AML-193 (cell line): ENCODE measurements at regions not wholly inside any gene's neighbourhood (a gene's known extent, or its start where the extent isn't known, plus 50 kb on each side); places are given as distances from the start of the nearest gene placed in this dataset.

ENCODE experiments used
- DNase-seq, 2 experiments: peaks; one replicate each; lab custom pipeline; 2025; lab: John Stamatoyannopoulos, UW

DNA sequence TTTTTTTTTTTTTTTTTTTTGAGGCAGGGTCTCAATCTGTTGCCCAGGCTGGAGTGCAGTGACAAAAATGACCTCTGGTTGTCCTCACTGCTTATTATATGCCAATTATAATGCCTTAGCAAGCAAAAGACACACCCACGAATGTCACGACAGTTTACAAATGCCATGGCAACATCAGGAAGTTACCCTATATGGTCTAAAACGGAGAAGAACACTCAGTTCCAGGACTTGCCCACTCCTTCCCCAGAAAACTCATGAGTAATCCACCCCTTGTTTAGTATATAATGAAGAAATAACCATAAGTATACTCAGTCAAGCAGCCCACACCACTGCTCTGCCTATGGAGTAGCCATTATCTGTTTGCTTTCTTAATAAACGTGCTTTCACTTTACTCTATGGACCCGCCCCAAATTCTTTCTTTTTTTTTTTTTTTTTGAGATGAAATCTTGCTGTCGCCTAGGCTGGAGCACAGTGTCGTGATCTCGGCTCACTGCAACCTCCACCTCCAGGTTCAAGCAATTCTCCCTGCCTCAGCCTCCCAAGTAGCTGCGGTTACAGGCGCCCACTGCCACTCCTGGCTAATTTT, 106.2 kb downstream of the SMIM20 start:
- no peak for DNase-seq

DNA sequence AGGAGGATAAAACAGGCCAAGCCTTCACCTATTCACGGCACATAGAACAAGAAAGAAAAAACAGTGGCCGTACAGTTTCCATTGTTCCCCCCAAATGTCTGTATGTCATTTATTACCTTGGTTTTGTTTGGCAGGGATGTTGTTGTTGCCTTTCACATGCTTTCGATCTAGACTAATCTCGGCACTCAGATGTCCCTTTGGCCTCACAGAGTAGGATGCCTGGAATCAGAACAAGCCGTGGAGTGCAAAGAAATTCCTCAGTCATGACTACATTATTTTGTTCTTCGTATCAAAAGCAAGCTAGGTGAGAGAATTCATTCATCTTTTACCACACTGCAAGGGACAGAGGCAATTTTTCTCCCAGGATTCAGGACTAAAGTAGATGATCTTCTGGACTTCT, 106.9 kb downstream of the SMIM20 start:
- no peak for DNase-seq

DNA sequence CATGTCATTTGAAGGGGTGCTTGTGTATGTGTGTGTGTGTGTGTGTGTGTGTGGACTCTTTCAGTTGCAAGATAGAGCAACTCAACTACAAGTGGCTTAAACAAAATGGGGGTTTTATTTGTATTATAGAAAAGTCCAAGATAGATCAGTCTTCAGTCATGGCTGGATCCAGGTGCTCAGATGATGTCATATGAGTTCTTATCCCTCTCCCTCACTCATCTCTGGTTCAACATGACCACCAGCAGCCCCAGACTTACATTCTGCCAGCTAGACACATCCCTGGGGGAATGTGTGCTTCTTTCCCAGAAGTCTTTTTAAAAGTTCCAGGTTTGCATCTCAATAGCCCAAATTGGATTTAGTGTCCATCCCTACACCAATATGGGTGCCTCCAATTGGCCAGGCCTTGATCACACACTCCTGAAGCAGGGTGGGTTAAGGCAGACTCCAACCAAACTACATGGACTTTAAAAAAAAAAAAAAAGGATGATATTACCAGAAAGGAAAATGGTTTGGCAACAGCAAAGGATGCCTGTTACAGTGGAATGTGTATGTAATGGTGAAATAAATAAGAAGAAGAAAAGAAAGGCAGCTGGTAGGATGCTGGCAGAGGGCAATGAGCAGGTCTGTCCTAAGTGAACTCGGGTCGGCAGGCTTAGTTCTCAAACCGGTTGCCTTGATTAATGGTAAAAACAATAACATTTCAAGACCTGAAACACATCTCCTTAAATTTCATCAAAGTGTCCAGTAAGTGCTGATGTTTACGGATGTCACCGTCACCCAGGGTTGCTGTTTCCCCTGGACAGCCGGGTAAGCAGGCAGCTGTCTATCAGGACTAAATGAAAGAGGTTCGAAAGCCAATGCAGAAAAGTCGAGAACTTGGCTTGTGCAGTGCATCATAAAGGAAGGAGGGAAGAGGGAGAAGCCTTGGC, 107.7 kb downstream of the SMIM20 start:
- DNase-seq: no peak

DNA sequence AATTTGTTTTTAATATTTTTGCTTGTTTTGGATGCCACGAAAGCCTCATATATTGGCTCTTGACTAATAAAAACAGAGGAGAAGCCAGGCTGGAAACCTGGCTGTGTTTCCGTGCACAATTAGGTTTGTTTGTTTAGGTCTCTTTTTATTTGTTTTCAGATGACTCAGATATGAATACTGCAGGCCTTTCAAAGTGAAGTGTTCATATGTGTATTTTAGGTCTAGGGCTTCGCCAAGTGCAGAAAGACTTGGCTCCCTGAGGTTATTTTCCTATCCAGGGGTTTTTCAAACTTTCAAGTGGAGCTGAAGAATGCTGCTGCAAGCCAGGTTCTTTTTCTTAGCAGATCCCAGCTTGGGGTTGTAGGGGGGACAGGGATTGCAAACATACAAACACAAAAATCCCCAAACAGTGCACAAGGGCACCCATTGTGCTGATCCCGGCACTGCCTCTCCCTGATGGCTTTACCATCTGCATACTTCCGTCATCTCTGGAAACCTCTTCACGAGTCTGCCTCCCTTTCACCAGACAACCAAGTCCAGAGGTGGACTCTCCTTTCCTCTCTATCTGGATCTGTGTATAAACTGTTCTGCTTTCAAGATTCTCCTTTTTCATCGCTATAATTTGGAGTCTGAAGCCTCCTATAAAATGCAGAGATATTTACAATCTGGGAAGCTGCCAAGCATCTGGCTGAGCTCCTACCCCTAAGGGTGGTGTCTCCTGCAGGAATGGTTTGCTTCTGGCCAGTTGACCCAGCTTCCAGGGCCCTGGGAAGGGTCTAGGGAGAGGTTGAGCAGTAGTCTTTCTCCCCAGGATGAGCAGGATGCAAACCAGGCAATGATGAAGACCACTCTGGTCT, 108.6 kb downstream of the SMIM20 start:
- no peak for DNase-seq

DNA sequence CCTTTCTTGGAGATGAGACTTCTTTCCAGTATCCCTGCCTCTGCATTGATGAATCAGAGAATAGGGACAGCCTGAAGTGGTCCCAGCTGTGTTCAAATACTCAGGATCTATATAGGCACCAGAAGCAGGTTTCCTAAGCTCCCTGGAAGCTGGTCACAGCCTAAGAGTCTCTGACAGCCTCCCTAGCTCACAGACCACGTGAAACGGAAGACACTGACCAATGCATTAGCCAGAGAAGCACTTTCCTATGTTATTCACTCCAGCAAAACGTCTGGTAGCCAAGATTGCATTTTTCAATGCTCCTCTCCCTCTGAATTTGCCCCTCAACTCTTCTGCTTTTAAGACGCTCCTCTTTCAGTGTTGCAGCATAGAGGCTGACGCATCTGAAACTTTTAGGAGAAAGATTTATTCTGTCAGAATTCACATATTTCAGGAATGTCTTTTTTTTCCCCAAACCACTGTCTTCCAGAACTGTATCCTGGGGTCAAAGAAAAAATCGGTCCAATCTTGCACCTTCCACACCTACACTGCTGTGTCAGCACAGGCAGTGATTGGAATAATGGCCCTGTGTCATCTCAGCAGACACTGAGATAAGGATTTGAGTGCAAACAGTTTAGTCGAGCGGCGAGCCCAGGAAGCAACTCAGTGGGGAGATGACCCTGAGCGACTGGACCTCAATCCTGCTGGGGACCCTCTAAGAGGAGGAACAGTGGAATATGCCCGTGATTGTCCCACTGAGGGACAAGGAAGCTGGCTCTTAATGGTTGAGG, 109.4 kb downstream of the SMIM20 start:
- DNase-seq: no peak

DNA sequence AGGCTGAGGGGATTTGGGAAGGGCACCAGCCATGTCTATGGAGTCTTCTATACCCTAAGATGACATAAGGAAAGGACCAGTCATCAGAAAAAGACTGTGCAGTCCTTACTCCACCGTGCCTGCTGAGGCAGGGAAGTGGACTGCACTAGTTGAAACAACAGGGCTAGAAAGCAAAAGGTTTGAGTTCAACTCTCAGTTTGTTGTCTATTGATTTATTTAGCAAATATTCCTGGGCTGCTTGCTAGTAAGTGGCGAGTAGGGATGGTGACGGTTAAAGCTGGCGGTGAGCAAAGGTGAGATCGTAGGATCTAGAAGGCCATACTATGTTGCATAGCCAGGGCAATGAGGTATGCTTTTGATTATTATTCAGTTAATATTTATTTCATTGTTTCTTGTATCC, 110.1 kb downstream of the SMIM20 start:
- DNase-seq: no peak

DNA sequence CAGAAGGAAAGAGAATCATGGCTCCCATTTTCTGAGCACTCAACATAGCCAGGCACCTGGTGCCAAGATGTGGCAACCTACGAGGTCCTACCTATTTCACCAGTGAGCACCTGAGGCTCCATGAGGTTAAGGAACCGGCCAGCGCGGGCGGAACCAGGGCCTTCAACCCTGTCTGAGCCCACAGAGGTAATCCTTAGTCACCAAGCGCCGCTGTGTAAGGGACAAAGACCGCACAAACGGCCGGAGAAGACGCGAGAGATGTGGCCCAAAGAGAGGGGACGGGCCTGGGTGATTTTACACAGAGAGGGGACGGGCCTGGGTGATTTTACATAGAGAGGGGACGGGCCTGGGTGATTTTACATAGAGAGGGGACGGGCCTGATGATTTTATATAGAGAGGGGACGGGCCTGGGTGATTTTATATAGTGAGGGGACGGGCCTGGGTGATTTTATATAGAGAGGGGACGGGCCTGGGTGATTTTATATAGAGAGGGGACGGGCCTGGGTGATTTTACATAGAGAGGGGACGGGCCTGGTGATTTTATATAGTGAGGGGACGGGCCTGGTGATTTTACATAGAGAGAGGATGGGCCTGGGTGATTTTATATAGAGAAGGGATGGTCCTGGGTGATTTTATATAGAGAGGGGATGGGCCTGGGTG, 114.2 kb downstream of the SMIM20 start:
- DNase-seq: no peak

DNA sequence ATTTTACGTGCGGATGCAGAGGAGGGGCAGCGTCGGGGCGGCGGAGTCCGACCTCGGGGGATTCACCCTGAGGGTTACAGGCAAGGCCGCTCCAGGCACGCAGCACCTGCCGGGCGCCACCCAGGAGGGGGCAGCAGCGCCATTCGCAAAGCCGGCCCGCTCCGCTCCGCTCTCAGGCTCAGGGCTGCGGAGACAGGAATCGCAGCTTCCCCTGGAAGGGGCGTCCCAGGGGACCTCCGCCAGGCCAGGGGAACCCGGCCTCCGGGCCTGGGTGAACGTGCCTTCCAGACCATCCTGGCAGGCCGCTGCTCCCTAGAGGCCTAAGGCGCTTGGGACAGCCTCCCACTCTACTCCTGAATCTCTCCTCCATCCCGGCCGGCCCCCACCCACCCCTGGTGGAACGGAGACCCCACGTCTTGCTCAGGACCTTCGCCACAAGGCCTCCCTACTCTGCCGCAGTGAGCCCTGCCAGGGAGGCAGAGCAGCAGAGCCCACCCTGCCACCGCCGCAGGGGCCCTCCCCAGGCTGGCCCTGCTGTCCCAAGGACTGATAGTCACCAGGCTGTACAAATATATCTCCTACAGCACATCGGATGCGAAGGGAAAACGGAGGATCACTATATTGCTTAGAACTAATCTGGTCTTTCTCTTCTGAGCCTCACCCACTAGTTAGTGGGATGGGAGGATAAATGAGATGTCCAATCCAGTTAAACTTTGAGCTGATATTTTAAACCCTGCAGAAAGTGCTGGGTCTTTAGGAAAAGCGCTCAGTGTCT, 115.0 kb downstream of the SMIM20 start:
- DNase-seq: no peak

DNA sequence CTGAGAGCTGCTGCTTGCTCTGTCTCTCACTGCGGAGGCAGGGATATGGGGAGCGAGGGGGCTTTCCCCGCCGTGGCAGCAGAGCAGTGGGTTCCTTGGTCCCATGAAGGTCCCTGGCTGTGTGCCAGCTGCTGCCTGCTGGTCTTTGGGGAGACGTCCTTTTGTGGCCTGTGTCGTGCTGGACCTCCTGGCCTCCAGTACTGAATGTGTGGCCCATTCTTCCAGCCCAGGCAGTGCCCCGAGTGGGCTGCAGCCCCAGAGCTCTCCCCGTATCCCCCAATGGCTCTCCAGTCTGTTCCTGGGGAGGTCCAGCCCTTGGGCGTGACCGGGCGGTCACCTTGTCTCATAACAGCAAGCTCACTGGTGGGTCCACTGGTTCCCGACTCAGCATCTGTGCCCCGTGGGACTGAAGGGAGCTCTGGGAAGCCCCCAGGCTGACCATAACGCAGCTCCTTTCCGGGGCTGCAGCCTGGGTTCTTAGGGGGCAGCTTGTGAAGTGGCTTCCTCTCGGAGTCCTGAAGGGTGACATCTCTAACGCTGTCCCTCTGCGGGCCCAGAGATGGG, 115.6 kb downstream of the SMIM20 start:
- DNase-seq: no peak

DNA sequence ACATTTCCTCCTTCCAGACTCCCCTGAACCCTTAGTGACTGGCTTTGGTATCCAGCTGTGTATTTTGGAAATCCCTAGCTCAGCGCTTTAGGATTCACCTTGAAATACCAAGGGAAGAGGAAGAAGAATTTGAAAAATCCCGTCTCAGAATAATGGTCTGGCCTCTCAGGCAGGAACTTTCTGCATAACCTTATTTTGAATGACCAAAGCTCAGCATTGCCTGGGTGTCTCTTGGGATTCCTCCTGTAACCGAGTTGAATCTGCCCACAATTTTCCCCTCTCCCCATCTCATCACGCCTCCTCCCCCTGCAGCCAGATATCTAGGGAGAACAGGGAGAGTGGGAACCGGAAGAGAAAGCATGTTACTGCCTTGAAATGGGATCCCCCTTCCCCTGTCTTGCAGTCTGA, 116.2 kb downstream of the SMIM20 start:
- no peak for DNase-seq

DNA sequence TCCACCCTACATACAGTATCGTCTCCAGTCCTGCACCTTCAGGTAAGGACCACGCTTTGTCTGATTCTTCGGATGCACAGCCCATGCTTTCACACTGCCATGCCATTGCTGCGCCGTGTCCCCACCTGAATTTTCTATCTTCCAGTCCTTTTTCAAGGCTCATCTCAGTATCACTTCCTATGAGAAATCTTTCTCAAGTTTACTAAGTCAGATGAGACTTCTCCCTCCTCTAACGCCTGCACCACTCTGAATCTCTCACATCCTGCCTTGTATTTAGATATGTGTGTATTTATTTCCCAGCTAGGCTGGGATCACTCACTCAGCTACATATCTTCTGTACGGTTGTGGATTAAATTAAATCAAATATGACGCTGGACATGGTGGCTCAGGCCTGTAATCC, 116.8 kb downstream of the SMIM20 start:
- DNase-seq: no peak

DNA sequence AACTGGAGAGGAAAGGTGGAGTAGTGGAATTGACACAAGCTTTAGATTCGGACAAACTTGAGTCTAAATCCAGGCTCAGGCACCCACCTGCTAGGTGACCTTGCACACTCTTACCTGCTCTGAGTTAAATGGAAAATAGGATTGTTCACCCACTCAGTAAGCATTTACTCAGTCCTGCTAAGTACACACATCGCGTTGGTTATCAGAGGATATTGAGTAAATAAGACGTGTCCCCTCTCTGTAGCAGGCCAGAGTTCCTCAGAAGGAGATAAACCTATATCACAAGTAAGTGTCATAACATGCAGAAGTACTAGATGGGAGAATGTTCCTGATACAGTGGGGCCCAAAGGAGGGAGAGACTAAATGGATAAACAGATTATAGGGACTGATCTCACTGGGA, 117.7 kb downstream of the SMIM20 start:
- DNase-seq: no peak

DNA sequence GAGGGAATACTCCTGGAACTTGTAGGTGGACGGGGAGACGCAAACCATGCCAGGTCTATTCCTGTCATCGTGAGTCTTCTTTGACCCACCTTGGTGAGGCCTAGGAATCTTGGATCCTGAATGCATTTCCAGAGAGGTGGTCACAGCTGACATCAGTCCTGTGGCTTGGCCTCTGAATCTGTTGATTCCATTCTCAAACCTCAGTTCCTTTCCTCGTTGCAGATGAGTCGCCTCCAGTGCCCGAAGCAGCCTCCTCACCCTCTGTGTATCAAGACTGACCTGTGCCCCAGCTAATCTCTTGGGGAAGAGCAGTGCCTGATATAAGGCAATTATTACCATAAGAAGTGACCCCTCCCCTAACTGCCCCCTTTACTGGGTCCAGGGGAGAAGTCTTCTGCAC, 118.1 kb downstream of the SMIM20 start:
- DNase-seq: no peak

DNA sequence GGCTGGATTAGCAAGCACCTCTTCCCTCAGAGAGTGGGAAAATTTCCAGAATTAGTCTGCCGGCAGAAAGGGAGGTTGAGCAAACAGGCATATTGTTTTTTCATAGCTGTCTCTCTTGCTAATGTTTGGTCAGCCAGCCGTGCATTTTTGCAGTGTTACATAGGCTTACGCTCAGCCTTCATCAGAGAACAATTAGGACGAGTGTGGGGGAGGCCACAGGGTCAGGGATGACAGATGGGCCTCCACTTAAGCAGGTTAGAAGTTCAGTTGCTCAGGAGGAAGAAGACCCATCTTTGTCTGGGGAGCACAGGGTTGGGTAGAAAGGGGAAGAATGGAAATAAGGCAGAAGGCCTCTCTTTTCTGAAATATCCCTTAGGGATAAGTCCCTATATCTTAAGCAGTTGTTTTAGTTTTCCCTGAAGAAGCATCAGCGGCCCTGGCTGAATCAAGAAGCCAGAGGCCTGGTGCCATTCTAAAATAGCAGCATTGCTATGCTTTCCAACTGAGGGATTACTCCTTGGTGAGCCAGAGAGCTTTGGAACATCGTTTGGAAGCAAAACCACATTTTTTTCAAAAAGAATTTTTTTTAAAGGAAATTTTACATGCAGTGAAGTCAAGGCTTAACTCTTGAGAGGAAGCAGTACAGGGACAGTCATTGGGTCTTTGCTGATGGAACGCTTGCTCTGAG, 118.8 kb downstream of the SMIM20 start:
- DNase-seq: no peak

DNA sequence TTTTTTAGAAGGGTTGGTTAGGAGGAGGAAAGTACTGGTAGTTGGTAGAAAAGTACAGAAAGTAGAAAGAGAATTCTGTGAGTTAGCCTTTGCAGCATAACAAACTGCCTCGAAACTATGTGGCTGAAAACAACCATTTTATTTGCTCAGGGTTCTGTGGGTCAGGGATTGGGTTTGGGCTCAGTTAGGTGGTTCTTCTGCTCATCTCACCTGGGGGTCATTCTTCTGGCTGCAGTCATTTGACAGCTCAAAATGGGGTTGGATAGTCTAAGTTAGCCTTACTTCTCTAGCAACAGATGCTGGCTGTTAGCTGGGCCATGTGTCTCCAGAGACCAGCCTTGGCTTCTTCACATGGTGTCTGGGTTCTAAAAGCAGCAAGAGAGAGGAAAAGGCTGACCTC, 119.4 kb downstream of the SMIM20 start:
- DNase-seq: no peak

DNA sequence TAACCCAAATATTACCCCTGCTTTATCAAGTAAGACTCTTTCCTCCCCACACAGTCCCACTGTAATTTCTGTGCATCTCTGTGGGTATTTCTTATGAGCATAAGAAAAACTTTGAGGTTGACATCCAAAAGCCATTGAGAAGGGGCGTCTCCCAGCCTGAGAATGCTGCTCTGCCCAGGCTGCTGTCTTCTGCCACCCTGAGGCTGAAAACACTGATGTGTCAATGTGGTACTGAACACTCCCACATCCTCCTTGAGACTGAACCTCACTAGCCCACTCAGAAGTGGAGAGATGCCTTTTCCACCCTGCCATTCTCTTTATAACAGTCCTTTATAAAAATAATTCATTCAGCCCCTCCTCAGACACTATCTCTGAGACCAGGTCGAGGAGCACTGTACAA, 120.8 kb downstream of the SMIM20 start:
- DNase-seq: no peak

DNA sequence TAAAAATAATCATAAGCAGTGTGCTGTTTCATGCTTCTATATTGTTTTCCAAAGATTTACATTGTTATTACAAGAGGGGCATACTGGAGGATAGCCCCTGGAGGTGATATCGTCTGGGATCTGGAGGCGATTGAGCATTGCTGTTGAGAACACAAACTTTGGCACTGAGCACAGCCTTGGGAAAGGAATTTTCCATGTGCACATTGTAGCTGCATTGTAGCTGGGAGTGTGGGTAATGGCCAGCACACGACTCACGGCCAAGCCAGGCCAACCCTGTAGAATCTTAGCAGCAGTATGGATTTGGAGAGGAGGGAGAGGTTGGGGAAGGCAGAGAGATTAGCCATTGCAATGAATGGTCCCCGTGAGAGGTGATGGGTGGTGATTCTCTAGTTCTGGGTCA, 121.9 kb downstream of the SMIM20 start:
- DNase-seq: no peak

DNA sequence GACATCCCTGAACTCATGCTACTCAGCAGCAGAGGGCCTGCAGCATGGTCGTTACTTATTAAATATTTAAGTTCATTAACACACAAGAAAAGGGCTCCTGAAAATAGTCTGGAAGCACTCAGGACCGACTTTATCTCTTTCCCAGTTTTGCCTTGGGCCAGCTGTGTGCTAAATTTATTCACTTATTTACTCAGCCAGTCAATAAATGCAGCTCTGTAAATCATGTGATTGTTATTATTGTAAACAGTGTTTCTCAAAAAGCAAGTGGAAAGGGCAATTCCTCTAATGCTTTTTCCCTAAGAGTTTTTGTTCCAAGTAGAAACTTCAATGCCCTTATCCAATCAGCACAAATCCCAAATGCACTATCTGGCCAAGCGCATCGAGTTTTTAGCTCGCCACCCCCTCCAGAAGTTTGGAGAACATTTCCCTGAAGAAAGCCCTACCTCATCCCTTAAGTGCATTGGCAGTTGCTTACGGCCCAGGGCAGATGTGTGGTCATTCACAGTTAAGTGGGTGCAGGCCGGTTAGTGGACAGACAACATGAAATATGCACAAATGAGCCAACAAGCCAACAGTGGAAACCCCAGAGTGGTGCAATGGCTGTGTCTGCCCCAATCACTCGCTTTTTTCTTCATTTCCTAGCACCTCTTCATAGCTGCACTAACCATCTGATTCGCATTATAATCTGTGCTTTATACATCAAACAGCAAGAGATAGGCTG, 125.8 kb downstream of the SMIM20 start:
- no peak for DNase-seq

DNA sequence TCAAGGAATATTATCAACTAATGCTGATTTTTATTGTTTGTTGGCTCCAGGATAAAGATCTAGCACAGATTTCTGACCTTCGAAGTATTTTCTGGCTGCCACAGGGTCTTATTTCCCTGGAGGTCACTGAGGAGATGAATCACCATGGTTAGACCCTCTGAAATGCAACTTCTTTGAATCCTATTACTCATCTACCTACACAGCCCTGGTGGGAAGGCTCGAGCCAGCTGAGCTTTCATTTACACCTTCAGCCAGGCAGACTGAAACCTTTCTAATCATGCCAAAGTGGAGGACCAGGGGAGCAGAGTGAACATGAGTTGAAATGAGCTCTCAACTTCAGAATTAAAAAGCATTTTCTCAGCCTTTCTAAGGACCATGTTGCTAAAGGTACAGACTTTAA, 130.5 kb downstream of the SMIM20 start:
- DNase-seq: no peak
